Activated CD4-positive, alpha-beta T cell treated with anti-CD3 and anti-CD28 coated beads for 4 hours (primary cell): ENCODE measurements at regions not wholly inside any gene's neighbourhood (a gene's known extent, or its start where the extent isn't known, plus 50 kb on each side); places are given as distances from the start of the nearest gene placed in this dataset.
"Not testable (repeated sequence)": the region's sequence is repeated elsewhere in the genome, so short reads cannot be mapped to it uniquely, and the experiment has no call there.

Experiments used
- DNase-seq, 2 donors: peaks; one replicate each; pipeline ENCODE4 v3.0.0-alpha.2; 2020

GRCh38 chr16:29257419-29258336, 148.8 kb downstream of the NPIPB11 start:
- not testable (repeated sequence) for DNase-seq

GRCh38 chr16:29256501-29256981, 150.0 kb downstream of the NPIPB11 start:
- DNase-seq, result no peak

- DNase-seq, result not testable (repeated sequence)
These were observed 150.6 kb downstream of the NPIPB11 start for GRCh38 chr16:29255957-29256356.

GRCh38 chr16:29255496-29255796, 151.1 kb downstream of the NPIPB11 start:
- DNase-seq, result not testable (repeated sequence)

- no peak for DNase-seq
These were observed 151.6 kb downstream of the NPIPB11 start for GRCh38 chr16:29254676-29255495.

- not testable (repeated sequence) for DNase-seq
These were observed 152.6 kb downstream of the NPIPB11 start for GRCh38 chr16:29253716-29254590.

GRCh38 chr16:29253066-29253590, 153.4 kb downstream of the NPIPB11 start:
- not testable (repeated sequence) for DNase-seq

- not testable (repeated sequence) for DNase-seq
These were observed 154.2 kb downstream of the NPIPB11 start for GRCh38 chr16:29252311-29252710.

GRCh38 chr16:29251571-29252011, 154.9 kb downstream of the NPIPB11 start:
- DNase-seq, result not testable (repeated sequence)

GRCh38 chr16:29250923-29251434, 155.5 kb downstream of the NPIPB11 start:
- DNase-seq, result not testable (repeated sequence)

- DNase-seq, result not testable (repeated sequence)
These were observed 156.0 kb downstream of the NPIPB11 start for GRCh38 chr16:29250469-29250868.

- not testable (repeated sequence) for DNase-seq
These were observed 157.6 kb downstream of the NPIPB11 start for GRCh38 chr16:29248940-29249318.

- DNase-seq, result not testable (repeated sequence)
These were observed 158.1 kb downstream of the NPIPB11 start for GRCh38 chr16:29248306-29248939.

GRCh38 chr16:29246091-29246490, 160.4 kb downstream of the NPIPB11 start:
- DNase-seq, result not testable (repeated sequence)

- DNase-seq, result no peak
These were observed 168.5 kb downstream of the NPIPB11 start for GRCh38 chr16:29237971-29238370.

GRCh38 chr16:29237495-29237894, 169.0 kb downstream of the NPIPB11 start:
- not testable (repeated sequence) for DNase-seq

GRCh38 chr16:29237023-29237422, 169.5 kb downstream of the NPIPB11 start:
- DNase-seq, result not testable (repeated sequence)

GRCh38 chr16:29235836-29236370, 170.6 kb downstream of the NPIPB11 start:
- not testable (repeated sequence) for DNase-seq

- DNase-seq, result not testable (repeated sequence)
These were observed 171.8 kb downstream of the NPIPB11 start for GRCh38 chr16:29234536-29235275.

- not testable (repeated sequence) for DNase-seq
These were observed 172.7 kb downstream of the NPIPB11 start for GRCh38 chr16:29233705-29234404.
